ENCODE measurements at regions not wholly inside any gene's neighbourhood (a gene's known extent, or its start where the extent isn't known, plus 50 kb on each side); places are given as distances from the start of the nearest gene placed in this dataset.

- DNase-seq, result no peak
Observed at GRCh38 chr21:31497914-31498313, 153.9 kb upstream of the TIAM1 start.

- DNase-seq, result no peak
Observed at GRCh38 chr21:31493350-31493880, 149.4 kb upstream of the TIAM1 start.

GRCh38 chr21:31491617-31492016 is 147.6 kb upstream of the TIAM1 start:
- no peak for DNase-seq

GRCh38 chr21:31490443-31490842 is 146.4 kb upstream of the TIAM1 start:
- DNase-seq, result no peak

GRCh38 chr21:31489726-31490125 is 145.7 kb upstream of the TIAM1 start:
- no peak for DNase-seq

GRCh38 chr21:31489014-31489413 is 145.0 kb upstream of the TIAM1 start:
- no peak for DNase-seq

- no peak for DNase-seq
Observed at GRCh38 chr21:31484219-31484618, 140.2 kb upstream of the TIAM1 start.

GRCh38 chr21:31483146-31483545 is 139.1 kb upstream of the TIAM1 start:
- DNase-seq, result no peak

- no peak for DNase-seq
Observed at GRCh38 chr21:31482460-31482859, 138.4 kb upstream of the TIAM1 start.

GRCh38 chr21:31480228-31480627 is 136.2 kb upstream of the TIAM1 start:
- no peak for DNase-seq

- DNase-seq, result no peak
Observed at GRCh38 chr21:31479714-31480113, 135.7 kb upstream of the TIAM1 start.

GRCh38 chr21:31479222-31479621 is 135.2 kb upstream of the TIAM1 start:
- DNase-seq, result no peak

- DNase-seq, result no peak
Observed at GRCh38 chr21:31476263-31477022, 132.4 kb upstream of the TIAM1 start.

GRCh38 chr21:31475223-31475622 is 131.2 kb upstream of the TIAM1 start:
- DNase-seq, result no peak

- no peak for DNase-seq
Observed at GRCh38 chr21:31473685-31474345, 129.8 kb upstream of the TIAM1 start.

- no peak for DNase-seq
Observed at GRCh38 chr21:31471865-31472264, 127.8 kb upstream of the TIAM1 start.

GRCh38 chr21:31470896-31471694 is 127.0 kb upstream of the TIAM1 start:
- DNase-seq, result no peak

- no peak for DNase-seq
Observed at GRCh38 chr21:31460980-31461379, 116.9 kb upstream of the TIAM1 start.

- DNase-seq, result no peak
Observed at GRCh38 chr21:31459457-31459856, 115.4 kb upstream of the TIAM1 start.

- DNase-seq, result no peak
Observed at GRCh38 chr21:31457675-31458074, 113.6 kb upstream of the TIAM1 start.

- DNase-seq, result no peak
Observed at GRCh38 chr21:31456201-31456600, 112.1 kb upstream of the TIAM1 start.

GRCh38 chr21:31455506-31455905 is 111.4 kb upstream of the TIAM1 start:
- no peak for DNase-seq

- DNase-seq, result no peak
Observed at GRCh38 chr21:31450980-31451379, 106.9 kb upstream of the TIAM1 start.
